NCI-H510A (cell line): ENCODE measurements at regions not wholly inside any gene's neighbourhood (a gene's known extent, or its start where the extent isn't known, plus 50 kb on each side); places are given as distances from the start of the nearest gene placed in this dataset.
A peak's percentile ranks its signal among the peaks of the same experiment; 100 is the strongest.
"Not testable (repeated sequence)": the region's sequence is repeated elsewhere in the genome, so short reads cannot be mapped to it uniquely, and the experiment has no call there.

ENCODE experiments used
- DNase-seq: peaks from one replicate; lab custom pipeline; 2025; lab: John Stamatoyannopoulos, UW

DNA sequence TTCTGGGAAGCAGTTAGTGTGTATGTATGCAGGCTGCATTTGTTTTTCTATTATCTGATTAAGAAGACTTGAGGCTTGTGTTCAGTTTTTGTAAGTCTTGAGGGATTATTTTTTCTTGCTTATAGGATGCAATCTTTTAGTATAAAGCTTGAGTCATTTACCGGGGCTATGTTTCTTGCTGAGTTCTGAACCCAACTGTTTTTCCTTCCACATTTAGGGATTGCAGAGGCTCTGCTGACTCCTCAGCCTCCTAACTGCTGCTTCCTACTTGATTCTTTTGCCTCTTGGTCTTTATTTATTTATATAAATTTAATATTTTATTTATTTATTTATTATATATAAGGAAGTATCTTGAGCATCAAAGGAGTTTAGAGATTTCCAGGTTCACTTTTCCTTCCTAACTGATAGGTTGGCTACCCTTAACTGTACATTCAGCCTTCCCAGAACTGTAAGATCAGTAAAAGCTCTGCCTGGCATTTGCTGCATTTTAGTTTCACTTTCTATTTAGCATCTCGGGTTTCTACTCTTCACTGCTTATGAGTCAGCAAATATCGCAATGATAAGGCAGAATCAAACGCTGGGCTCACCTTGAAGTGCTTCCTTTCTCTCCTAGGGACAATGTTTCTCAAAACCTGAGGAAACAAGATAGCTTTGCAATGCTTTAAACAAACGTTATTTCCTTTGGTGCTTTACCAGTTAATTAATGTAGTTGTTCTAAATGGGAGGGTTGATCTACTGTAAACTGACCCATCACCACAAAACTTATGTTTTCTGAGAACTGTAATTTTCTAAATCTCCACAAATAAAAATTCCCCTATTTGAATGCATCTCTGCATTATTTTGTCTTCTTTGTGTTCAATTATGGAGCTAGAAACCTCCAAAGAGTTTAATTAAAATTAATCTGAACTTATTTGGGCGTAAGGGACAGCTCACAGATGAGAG is 1183.7 kb upstream of the TMEM132C start:
- DNase-seq = peak; percentile 79

DNA sequence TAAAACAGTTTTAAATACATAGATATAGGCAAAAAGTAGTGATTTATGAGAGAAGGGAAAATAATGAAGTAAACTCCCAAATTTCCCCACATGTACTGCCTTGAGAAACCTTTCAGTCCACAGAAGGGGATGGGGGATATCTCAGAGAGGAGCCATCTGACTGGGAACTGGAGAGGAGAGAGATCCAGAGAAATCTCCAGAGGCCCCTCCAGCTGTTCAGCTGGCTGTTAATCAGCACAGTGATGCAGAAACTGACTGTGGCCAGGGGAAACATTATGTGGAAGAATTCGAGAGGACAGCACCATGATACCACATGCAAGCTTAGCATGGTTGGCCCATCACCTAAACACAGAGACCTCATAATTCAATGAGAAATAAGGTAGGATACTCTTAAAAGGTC is 1165.9 kb upstream of the TMEM132C start:
- no peak for DNase-seq

DNA sequence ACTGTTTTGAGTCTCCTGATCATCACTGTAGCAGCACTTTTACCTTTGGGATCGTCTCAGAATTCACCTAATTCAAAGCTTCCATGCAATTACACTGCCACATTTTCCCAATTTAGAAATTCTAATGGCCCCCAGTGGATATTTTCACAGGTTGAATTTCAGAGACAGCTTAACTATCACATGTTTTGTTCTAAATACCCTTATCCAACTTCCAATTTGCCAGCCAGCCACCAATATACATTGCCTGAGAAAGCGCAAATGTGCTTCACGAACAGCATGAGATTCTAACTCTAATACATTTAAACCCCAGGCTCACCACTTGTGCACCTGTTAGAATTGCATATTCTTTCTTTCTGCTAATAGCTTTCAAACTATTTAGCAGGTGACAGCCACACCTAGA is 1160.9 kb upstream of the TMEM132C start:
- no peak for DNase-seq

DNA sequence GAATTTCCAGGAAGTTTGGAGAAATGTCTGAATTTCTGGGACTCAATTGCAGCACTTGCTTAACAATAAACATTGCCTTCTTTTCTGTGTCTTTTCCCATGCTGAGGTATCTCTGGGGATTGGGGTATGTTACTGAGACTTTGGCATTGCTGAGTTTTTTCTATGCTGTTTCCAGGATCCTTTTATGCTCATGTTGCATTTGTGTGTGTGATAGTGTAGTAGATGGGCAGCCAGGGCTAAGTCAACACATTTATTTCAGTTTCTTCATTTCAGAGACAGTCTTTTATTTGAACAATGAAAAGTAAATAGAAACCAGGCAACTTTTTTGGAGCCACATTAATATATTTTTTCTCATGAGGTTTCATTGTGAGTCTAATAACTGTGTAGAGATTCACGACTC is 1160.3 kb upstream of the TMEM132C start:
- DNase-seq = no peak

DNA sequence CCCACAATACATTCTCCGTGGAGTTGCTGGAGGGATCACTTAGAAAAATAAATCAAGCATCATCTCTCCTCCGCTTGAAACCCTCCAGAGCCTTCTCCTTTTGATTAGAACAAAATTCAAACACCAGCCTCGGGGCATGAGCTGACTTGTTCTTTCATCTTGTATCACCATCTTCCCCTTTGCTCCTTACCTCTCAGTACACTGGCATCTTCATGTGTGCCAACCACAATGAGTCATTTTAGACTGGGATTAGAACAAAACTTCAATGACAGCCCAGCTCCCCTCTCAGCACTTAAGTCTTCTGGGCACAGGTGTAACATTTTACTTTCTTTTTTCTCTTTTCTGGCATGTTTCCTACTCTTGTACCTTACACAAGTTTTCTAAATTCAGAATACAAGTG is 1159.2 kb upstream of the TMEM132C start:
- DNase-seq = no peak

DNA sequence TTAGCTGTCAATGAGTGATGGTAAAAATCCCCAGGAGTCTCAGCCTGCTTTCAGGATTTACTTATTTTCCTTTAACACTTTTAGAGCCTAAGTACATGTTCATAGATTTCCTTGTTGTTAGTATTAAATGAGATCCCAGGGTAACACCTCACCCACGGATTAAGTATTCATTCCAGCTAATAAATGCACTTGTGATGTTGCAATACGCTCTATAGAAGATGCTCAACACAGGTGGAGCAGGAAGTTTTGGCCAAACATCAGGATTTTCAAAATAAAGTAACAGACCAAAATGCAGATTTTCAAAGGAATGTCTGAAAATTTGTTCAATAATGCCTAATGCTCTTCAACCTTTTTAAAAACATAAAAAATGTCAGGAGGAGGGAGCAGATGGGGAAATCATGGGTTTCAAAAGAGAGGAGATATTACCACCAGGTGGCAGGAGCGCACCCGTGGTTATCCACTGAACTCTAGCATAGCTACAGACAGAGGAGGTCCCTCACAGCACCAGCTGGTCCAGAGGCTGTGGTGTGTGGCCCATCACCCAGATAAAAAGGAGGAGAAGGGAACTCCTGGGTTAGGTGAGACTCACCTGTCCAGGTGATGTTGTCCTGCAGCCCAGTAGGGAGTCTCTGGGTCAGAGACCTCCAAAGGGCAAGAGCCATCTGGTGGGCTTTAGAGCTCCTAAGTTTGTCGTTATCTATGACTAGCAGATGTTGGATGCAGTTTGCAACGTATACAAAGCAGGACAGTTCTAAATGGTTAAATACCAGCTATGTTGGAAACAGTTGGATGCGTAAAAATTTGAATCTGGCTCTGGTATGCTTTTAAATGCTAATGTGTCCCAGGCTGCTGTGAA is 1158.4 kb upstream of the TMEM132C start:
- peak; percentile 25 for DNase-seq

DNA sequence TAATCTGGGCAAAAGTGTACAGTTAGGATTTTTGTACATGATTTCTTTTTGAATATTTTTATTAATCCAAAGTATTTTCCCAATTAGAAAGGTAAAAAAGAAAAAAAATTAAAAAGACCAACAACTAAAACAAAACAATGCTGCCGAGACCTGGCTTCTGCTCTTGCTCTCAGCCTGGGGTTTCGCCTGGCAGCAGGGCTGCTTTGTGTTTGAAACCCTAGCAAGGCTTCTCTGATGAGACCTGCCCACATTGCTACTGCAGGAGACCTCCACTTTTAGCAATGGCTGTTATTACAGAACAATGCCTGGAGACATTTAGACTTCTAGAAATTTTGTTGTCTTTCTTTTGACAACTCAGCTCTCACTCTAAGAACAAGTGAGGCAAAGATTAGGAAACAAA is 1153.0 kb upstream of the TMEM132C start:
- no peak for DNase-seq

DNA sequence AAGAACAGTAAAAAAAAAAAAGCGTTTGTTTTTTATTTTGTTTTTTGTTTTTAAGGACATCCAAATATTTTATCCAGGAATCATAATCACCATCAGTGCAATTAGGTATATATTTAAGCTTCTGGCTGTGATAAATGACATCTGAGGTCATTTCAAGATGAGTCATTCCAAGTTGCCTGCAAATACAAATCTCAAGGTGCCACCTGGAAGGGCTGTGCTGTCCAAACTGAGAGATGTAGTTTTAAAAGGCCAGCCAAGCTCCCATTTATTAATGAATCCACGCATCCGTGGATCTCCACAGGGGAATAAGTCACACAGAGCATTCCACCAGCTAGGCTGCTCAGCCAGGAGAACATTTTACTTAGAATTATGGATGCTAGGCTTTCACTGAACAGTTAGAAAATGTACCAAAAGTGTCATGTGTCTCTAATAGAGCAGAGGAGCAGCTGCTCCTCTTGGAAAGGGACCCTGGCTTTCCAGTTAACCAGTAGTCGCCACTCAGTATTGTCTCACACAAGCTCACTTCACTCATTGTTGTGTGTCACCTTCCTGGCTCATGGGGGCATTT is 1151.4 kb upstream of the TMEM132C start:
- no peak for DNase-seq

DNA sequence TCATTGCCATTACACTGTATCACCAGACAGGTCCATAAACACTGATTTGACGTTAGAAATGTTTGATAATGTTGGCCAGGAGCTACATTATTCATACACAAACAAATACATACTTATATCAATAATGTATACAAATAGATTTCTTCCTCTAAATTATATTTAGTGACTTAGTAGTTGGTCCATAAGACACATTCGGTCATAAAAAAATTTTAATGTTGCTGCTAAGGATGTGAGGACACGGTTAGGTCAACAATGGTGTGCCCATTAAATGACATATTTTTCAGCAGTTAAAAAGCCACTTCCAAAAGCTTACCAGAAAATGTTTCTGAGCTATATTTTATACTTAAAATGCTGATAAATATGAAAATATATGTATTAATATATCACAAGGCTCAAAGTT is 1148.7 kb upstream of the TMEM132C start:
- no peak for DNase-seq

DNA sequence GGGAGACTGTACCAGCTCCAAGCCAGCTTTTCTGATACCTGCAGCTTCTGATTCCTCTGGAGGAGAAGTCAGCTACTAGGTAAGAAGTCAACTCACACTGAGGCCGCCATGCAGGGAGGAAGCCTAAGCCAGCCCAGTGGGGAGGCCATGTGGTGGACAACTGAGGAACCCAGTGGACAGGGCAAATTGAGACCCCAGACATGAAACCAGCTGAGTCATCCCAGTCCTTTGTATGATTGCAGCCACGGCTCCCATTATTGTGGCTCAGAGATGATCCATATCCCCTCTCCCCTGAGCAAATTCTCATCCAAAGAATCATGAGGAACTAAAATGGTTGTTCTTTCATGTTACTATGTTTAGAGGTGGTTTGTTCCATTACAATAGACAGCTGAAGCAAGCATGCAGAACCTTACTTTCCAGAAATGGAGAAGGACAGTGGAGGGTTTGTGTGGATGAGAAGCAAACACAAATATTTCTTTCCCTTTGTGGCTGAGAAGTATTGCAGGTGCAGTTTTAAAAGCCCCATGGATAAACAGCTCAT is 1147.3 kb upstream of the TMEM132C start:
- DNase-seq = no peak

DNA sequence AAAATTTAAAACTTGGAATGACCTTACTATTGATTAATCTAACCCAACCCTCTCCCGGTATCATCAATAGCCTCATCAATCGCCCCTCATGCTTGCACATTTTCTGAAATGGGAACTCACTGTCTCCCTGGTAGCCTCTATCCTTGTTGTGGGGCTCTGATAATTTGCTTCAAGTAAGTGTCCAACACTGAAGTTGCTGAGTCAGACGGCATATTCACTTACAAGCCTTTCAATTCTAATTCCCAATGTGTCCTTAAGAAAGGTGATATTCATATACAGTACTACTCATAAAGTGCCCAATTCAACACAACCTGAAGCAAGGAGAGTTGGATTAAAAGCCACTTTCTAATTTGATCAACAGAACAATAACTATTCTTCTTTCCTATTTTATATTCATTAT is 1146.1 kb upstream of the TMEM132C start:
- DNase-seq = no peak

DNA sequence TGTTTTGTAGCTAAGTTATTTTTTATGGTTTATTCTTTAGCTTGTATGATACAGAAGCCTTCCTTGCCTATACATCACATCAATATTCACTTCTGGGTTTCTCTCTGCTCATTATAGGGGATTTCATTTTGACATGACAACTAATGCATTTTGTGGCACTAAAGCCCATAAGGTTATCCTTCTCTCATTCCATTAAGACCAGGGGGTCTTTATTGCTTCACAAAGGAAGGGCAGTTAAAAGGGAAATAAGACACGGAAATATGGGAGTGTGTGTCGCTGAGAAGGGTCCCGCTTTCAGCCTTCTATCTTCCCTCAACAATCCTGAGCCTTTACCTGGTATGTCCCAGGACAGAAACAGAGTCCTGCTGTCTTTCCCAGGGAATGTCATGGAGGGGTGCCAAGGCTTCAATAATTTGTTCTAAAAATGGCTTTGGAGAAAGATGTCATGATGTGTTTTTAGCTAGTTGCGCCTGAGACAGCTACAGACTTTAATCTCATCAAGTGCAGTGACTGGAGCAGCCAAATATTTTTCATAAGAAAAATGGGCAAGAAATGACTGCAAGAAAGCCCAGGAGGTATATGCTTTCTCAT is 1145.4 kb upstream of the TMEM132C start:
- DNase-seq = no peak

DNA sequence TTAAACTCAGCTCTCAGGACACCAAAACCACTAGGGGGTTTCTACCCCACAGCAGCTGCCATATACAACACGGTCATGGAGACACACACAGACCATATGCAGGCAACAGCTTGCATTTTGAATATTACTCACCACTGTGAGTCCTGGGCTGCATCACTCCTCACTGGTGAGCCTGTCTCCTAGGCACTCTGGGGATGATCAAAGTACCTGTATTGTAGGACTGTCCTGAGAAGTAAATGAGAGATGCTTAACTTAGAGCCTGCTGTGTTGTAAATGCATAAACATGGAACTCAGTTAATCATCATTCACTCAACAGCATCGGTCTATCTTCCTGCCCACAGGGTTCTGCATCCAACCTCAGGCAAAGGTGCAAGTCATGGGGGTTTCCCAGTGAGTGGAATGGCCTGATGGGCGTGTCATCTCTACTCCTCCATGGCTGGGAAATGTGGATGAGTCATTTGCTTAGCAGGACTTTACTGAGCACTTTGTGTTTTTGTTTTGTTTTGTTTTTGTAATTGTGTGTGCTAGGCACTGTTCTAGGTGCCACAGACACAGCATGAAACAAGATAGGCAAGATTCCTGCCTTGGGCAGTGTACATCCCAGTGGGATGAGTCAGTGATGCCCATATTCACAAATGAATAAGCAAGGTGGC is 1141.2 kb upstream of the TMEM132C start:
- DNase-seq = no peak

DNA sequence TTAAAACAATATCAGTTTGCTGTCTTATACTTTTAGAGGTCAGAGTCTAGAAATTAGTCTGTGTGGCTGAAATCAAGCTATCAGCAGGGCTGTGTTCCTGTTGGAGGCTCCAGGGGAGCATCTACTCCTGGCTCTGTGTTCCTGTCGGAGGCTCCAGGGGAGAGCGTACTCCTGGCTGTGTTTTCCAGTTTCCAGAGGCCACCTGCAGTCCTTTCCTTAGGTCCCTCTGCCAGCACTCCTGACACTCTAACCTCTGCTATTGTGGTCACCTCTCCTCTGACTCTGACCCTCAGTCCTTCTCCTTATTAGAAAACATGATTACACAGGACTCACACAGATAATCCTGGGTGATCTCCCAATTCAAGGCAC is 1140.7 kb upstream of the TMEM132C start:
- no peak for DNase-seq

DNA sequence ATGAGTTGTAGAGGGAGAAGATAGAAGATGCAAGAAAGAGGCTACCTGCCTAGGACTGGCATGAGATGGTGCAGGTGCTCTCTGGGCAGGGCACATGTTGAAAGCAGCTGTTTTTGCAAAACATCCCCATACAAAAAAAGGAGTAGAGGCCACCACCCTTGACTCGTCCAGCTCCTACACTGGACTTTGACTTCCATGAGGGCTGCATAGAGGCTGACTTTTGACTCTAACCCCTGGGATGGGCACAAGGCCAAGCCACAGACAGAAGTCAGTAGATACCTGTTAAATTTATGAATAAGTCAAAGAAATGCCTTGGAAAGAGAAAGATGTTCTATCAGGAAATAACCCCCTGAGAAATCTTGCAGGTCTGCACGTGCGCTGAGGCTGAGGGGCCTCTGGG is 1139.1 kb upstream of the TMEM132C start:
- DNase-seq = no peak

DNA sequence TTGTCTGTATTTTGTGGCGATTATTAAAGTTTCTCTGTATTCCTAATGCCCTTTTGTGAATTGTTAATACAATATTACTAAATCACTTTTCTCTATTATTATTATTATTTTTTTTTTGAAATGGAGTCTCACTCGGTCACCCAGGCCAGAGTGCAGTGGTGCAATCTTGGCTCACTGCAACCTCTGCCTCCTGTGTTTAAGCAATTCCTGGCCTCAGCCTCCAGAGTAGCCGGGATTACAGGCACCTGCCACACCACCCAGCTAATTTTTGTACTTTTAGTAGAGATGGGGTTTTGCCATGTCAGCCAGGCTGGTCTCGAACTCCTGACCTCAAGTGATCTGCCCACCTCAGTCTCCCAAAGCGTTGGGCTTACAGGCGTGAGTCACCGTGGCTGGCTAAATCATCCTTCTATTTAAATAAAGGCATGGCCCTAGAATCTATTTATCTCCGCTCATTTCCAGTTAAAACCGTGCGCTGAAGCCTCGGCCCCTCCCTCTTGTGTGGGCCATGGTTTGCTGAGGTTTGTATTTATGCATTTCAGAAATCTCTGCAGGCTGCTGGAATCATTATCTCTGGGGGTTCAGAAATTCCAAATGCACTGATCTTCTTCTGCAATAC is 1136.4 kb upstream of the TMEM132C start:
- DNase-seq = no peak

DNA sequence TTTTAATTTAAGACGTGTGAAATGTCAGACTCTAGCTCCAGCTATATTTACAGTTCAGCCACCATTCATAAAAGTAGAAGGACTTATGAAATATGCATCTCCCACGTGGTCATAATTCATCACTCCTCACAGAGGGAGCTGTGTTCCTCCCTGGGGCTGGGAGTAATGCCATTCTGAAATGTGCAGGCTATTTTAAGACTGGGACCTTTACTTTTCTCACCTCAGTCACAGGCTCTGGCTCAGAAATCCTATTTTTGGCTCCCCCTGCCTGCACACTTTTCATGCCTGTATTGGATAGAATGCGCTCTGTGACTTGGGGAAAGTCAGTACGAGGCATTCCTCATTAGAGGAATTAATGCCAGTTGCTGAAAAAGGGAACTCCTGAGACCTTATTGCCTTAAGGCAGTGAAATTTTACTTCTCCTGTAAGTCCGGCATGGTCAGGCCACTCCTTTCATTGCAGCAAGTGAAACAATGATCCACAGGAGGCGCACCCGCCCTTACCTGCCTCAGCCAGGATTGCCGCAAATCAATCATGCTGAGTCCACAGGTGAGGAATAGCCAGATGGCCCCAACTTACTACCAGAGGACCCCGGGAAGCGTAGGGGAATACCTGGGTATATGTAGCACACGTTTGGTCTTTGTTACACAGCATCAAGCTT is 1133.2 kb upstream of the TMEM132C start:
- no peak for DNase-seq

DNA sequence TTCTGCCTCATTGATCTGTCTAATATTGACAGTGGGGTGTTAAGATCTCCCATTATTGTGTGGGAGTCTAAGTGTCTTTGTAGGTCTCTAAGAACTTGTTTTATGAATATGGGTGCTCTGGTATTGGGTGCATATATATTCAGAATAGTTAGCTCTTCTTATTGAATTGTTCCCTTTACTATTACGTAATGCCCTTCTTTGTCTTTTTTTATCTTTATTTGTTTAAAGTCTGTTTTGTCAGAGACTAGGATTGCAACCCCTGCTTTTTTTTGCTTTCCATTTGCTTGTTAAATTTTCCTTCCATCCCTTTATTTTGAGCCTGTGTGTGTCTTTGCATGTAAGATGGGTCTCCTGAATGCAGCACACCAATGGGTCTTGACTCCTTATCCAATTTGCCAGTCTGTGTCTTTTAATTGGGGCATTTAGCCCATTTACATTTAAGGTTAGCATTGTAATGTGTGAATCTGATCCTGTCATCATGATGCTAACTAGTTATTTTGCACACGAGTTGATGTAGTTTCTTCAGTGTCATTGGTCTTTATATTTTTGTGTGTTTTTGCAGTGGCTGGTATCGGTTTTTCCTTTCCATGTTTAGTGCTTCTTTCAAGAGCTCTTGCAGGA is 1126.0 kb upstream of the TMEM132C start:
- not testable (repeated sequence) for DNase-seq

DNA sequence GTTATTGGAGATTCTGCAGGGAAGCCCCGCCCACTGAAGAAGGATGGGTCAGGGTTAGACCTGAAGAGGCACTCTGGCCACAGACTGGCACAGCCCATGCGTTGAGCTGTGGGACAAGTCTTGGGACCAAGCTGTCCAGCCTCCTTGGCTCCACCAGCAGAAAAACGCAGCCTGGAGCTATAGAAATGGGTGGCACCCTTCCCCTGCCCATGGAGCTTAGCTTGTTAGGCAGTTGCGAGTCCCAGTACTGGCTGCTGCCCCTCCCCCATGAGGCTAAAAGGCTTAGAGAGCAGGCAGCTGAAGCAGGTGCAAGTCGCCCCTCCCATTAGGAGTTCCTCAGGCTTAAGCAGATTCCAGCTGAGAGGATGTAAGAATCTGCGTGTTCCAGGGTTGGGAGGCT is 1124.0 kb upstream of the TMEM132C start:
- peak; percentile 92 for DNase-seq

DNA sequence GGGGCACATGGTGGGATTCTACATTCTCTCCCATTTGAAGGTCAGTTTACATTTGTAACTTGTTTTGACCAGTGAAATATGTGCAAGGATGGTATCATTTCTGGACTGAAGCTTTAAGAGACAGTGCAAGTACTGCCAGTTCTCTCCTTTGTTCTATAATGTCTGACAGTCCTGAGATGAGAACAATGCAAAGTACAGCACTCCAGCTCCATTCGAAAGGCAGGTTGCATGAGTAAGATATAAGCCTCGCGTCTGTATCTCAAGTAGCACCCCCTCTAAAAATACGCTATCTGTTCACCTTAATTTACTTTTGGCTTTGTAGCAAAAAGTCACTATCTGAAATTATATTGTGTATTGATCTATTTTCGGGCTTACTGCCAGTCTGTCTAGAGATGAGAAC is 1122.2 kb upstream of the TMEM132C start:
- no peak for DNase-seq
